ENCODE measurements at regions not wholly inside any gene's neighbourhood (a gene's known extent, or its start where the extent isn't known, plus 50 kb on each side); places are given as distances from the start of the nearest gene placed in this dataset.

- Mint-ChIP-seq H3K9me3 (peaks cover 31% of the 10 kb centered on the region), H3K27ac (no peak overlapping the region), H3K4me1 (peaks cover 11% of the 10 kb centered on the region), H3K36me3 (peaks cover 7% of the 10 kb centered on the region), H3K27me3 (ENCODE audit: low read depth) (no peaks in the 10 kb centered on the region), H3K4me3 (no peak overlapping the region)
- DNase-seq (ENCODE audit: low spot score in 2 of 2, unreplicated experiment in 2 of 2) = no peak
- no peak for TF ChIP-seq CTCF (IDR thresholded peaks at IDR 0.05; ENCODE audit: unreplicated experiment)
Observed at GRCh38 chr2:32887125-32887524, 59.6 kb upstream of the LTBP1 start.

- Mint-ChIP-seq H3K27me3 (ENCODE audit: low read depth) (peaks cover 3% of the 10 kb centered on the region), H3K9me3 (peaks cover 24% of the 10 kb centered on the region), H3K4me3 (no peak overlapping the region), H3K27ac (no peak overlapping the region), H3K36me3 (peaks cover 3% of the 10 kb centered on the region), H3K4me1 (no peaks in the 10 kb centered on the region)
- no peak for TF ChIP-seq CTCF (IDR thresholded peaks at IDR 0.05; ENCODE audit: unreplicated experiment)
- DNase-seq (ENCODE audit: low spot score in 2 of 2, unreplicated experiment in 2 of 2) = no peak
Observed at GRCh38 chr2:32894119-32894728, 52.5 kb upstream of the LTBP1 start.

- TF ChIP-seq CTCF (IDR thresholded peaks at IDR 0.05; ENCODE audit: unreplicated experiment) = no peak
- Mint-ChIP-seq H3K9me3 (peaks cover 24% of the 10 kb centered on the region), H3K36me3 (peaks cover 3% of the 10 kb centered on the region), H3K4me3 (no peak overlapping the region), H3K4me1 (peaks cover 2% of the 10 kb centered on the region), H3K27me3 (ENCODE audit: low read depth) (peaks cover 3% of the 10 kb centered on the region), H3K27ac (no peak overlapping the region)
- no peak for DNase-seq (ENCODE audit: low spot score in 2 of 2, unreplicated experiment in 2 of 2)
Observed at GRCh38 chr2:32895424-32895823, 51.3 kb upstream of the LTBP1 start.
